GM19452 (cell line): ENCODE measurements at regions not wholly inside any gene's neighbourhood (a gene's known extent, or its start where the extent isn't known, plus 50 kb on each side); places are given as distances from the start of the nearest gene placed in this dataset.
"Not testable (repeated sequence)": the region's sequence is repeated elsewhere in the genome, so short reads cannot be mapped to it uniquely, and the experiment has no call there.

Experiments used
- ATAC-seq: cut with Tn5 transposase; IDR thresholded peaks from one replicate; pipeline ENCODE4 v1.9.1; 2021; ENCODE audit not compliant: unreplicated experiment

DNA sequence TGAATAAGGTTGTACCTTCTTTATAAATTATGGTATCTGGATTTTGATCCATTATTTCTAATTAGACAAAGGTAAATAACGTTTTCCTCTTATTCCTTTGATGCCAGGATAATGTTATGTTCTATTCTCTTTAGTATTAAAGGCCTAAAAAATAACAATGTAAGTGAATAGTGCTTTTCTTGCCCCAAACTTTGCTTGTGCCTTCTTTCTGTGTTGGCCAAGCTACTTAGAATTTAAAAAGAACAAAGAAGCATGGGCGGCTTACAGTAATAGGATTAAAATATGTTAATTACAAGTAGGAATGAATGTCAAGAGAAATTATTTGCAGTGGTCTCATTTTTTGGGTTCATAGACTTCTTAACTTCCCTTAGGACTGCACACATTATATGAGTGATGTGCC lies 105.0 kb upstream of the FSIP2 start:
- no peak for ATAC-seq

DNA sequence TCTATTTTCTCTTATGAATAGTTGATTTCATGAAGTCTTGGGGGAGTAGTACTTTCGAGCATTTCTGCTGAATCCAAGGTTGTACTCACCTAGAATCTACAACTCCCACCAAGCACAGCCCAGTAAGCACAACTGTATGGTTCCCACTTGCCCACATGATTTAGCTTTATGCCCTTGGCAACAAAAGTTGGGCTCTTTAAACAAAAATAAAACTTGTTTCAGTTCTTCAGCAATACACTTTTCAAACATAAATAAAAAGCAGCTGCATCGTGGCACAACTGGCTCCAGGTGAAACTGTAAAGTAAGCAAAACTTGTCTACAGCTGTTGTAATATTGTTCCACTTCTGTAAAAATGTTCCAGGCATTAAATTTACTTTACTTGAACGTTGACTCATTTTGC lies 99.8 kb upstream of the FSIP2 start:
- no peak for ATAC-seq

- ATAC-seq = no peak
Observed at GRCh38 chr2:185640588-185640987, 98.0 kb upstream of the FSIP2 start.

GRCh38 chr2:185643434-185643833 lies 95.2 kb upstream of the FSIP2 start:
- ATAC-seq = no peak

GRCh38 chr2:185644828-185645227 lies 93.8 kb upstream of the FSIP2 start:
- no peak for ATAC-seq

DNA sequence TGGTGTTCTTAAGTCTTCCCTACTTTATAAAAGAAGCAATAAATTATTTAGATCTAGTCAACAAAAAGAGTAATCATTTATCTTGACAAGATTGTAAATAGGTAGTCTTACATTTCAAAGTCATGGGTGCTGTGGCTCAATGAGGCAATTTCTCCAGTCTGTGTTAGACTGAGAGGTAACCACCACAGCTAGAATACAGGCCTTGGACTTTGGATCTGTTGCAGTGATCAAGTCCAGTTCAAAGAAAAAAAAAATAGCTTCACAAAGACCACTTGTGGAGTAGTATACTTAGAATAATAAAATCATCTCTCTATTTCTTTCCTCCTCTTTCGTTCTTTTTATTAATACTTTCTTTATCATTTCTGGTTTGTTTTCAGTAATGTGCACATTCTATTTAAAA lies 93.1 kb upstream of the FSIP2 start:
- ATAC-seq = no peak

DNA sequence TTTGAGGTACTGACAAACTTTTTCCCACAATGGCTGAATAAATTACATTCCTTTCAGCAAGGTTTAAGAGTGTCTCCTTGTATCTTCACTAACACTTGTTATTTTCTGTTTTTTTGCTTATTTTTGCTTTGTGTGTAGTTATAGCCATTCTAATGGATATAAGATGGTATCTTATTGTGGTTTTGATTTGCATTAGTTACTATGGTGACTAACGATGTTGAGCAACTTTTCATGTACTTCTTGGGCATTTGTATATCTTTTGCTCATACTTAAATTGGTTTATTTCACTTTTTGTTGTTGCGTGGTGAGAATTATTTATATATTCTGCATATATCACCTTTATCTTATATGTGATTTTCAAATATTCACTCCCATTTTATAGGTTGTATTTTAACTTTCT lies 79.9 kb upstream of the FSIP2 start:
- ATAC-seq = no peak

DNA sequence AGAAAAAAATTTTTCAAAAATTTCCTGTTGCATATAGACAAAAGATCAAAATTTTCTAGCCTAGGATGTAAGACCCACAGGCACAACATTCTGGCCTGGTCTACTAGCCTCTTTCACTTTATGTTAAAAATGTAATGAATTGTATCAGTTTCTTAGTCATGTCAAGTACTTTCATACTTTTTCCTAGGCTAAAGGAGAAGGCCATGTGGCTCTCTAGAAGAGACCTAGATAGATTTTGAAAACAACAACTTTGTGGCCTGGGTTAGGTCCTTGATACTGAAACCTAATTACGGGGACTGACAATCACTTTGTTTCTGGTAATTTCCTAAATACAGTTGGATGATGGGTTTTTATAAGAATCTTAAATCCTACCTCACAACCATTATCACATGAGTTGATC lies 74.8 kb upstream of the FSIP2 start:
- no peak for ATAC-seq

- no peak for ATAC-seq
Observed at GRCh38 chr2:185664384-185664783, 74.2 kb upstream of the FSIP2 start.

- no peak for ATAC-seq
Observed at GRCh38 chr2:185665251-185665814, 73.3 kb upstream of the FSIP2 start.

DNA sequence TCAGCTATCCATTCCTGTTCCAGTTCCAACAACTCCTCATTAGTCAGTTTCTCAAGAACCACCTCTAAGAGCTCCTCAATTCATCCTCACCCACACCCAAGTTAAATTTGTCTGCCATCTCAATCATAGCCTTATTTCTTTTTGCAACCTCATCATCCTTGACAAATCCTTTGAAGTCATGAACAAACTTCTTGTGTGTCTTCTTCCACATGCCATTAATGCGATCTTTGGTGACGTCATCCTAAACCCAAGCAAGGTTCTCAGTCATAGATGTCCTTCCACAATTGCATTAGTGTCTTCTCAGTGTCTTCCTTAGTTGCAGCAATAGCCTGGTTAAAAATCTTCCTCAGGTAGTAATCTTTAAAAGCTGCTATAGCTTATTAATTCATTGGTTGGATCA lies 71.2 kb upstream of the FSIP2 start:
- no peak for ATAC-seq

DNA sequence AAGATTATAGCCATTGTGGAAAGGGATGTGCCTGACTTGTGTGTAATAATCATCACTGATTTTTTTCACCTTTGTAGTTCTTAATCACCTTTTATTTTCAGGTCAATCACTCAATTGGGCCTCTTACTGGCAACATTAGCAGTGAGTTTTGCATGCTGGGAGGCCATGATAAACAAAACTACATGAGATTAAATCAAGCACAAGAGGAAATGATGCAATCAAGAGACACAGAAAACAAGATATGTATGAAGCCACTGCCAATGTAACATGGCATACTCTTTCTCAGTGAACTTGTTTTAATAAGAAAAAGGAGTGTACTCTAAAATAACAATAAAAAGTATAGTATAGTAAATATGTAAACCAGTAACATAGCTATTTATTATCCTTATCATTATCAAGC lies 69.9 kb upstream of the FSIP2 start:
- no peak for ATAC-seq

GRCh38 chr2:185674232-185674631 lies 64.4 kb upstream of the FSIP2 start:
- ATAC-seq = no peak

DNA sequence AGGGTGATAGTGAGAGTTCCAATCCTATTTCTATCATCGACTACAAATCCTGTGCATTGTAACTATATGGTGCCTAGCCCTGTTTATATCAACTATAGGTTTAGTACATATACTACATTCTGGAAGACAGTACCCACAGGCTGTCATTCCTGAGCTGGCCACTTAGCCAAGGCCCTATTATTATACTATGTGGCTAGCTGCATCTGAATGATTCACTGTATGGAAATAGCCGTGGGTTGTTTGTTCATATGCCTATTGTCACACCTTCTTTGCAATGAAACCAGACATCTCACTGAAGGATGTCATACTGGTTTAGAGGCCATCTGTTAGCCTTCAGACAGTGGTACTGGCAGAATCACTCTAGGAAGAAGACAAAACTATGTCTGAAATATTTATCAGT lies 62.3 kb upstream of the FSIP2 start:
- ATAC-seq = no peak

- ATAC-seq = not testable (repeated sequence)
Observed at GRCh38 chr2:185687001-185687400, 51.6 kb upstream of the FSIP2 start.

DNA sequence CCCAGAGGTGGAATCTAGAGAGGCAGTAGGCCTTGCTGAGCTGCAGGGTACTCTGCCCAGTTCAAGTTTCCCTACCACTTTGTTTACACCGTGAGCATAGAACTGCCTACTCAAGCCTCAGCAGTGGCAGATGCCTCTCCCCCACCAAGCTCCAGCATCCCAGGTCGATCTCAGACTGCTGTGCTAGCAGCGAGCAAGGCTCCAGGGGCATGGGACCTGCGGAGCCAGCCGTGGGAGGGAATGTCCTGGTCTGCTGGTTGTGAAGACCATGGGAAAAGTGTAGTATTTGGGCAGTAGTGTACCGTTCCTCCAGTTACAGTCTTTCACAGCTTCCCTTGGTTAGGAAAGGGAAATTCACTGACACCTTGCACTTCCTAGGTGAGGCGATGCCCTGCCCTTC lies 50.6 kb upstream of the FSIP2 start:
- ATAC-seq = no peak
